NCI-H128 (cell line): ENCODE measurements at regions not wholly inside any gene's neighbourhood (a gene's known extent, or its start where the extent isn't known, plus 50 kb on each side); places are given as distances from the start of the nearest gene placed in this dataset.
A peak's percentile ranks its signal among the peaks of the same experiment; 100 is the strongest.
"Not testable (repeated sequence)": the region's sequence is repeated elsewhere in the genome, so short reads cannot be mapped to it uniquely, and the experiment has no call there.

Source experiments
- DNase-seq: peaks from one replicate; lab custom pipeline; 2025; ENCODE audit not compliant: unreplicated experiment; lab: John Stamatoyannopoulos, UW

GRCh38 chr5:42989190-42989589, 50.9 kb downstream of the ANXA2R start:
- DNase-seq: no peak

GRCh38 chr5:42988568-42988967, 51.6 kb downstream of the ANXA2R start:
- DNase-seq: no peak

GRCh38 chr5:42985129-42986037, 54.7 kb downstream of the ANXA2R start:
- no peak for DNase-seq

GRCh38 chr5:42984307-42984706, 55.8 kb downstream of the ANXA2R start:
- no peak for DNase-seq

- peak; percentile 44 for DNase-seq
Observed at GRCh38 chr5:42982107-42982622, 58.0 kb downstream of the ANXA2R start.

- not testable (repeated sequence) for DNase-seq
Observed at GRCh38 chr5:42981417-42982106, 58.6 kb downstream of the ANXA2R start.

GRCh38 chr5:42981015-42981414, 59.1 kb downstream of the ANXA2R start:
- not testable (repeated sequence) for DNase-seq

- DNase-seq: not testable (repeated sequence)
Observed at GRCh38 chr5:42980391-42980790, 59.7 kb downstream of the ANXA2R start.

GRCh38 chr5:42979242-42979641, 60.9 kb downstream of the ANXA2R start:
- not testable (repeated sequence) for DNase-seq

- no peak for DNase-seq
Observed at GRCh38 chr5:42974536-42974935, 65.6 kb downstream of the ANXA2R start.

- no peak for DNase-seq
Observed at GRCh38 chr5:42970636-42971559, 69.2 kb downstream of the ANXA2R start.

GRCh38 chr5:42965934-42966333, 74.2 kb downstream of the ANXA2R start:
- no peak for DNase-seq

- DNase-seq: no peak
Observed at GRCh38 chr5:42963412-42963811, 76.7 kb downstream of the ANXA2R start.

GRCh38 chr5:42962124-42962523, 78.0 kb downstream of the ANXA2R start:
- no peak for DNase-seq

GRCh38 chr5:42960506-42960905, 79.6 kb downstream of the ANXA2R start:
- DNase-seq: no peak

- DNase-seq: no peak
Observed at GRCh38 chr5:42956551-42956950, 83.6 kb downstream of the ANXA2R start.

GRCh38 chr5:42953041-42953440, 87.1 kb downstream of the ANXA2R start:
- DNase-seq: no peak

- DNase-seq: no peak
Observed at GRCh38 chr5:42952578-42952974, 87.5 kb downstream of the ANXA2R start.

- no peak for DNase-seq
Observed at GRCh38 chr5:42951293-42951840, 88.8 kb downstream of the ANXA2R start.

- no peak for DNase-seq
Observed at GRCh38 chr5:42950456-42951292, 89.4 kb downstream of the ANXA2R start.
